C4-2B (cell line): ENCODE measurements at regions not wholly inside any gene's neighbourhood (a gene's known extent, or its start where the extent isn't known, plus 50 kb on each side); places are given as distances from the start of the nearest gene placed in this dataset.

Experiments
- ZFX ChIP-seq: fragments of 450-650 bp; IDR thresholded peaks from 2 replicates; pipeline ENCODE4 v1.6.1; 2017
- TF ChIP-seq, protein P1 (sequence below): fragments of 450-650 bp; conservative IDR thresholded peaks from 2 replicates; pipeline ENCODE4 v1.5.1; 2017; ENCODE audit warnings: mild to moderate bottlenecking

GRCh38 chr12:93226361-93226760 is 151.4 kb upstream of the NUDT4 start:
- TF ChIP-seq, protein P1, sequence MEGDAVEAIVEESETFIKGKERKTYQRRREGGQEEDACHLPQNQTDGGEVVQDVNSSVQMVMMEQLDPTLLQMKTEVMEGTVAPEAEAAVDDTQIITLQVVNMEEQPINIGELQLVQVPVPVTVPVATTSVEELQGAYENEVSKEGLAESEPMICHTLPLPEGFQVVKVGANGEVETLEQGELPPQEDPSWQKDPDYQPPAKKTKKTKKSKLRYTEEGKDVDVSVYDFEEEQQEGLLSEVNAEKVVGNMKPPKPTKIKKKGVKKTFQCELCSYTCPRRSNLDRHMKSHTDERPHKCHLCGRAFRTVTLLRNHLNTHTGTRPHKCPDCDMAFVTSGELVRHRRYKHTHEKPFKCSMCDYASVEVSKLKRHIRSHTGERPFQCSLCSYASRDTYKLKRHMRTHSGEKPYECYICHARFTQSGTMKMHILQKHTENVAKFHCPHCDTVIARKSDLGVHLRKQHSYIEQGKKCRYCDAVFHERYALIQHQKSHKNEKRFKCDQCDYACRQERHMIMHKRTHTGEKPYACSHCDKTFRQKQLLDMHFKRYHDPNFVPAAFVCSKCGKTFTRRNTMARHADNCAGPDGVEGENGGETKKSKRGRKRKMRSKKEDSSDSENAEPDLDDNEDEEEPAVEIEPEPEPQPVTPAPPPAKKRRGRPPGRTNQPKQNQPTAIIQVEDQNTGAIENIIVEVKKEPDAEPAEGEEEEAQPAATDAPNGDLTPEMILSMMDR, result no peak
- no peak for TF ChIP-seq ZFX
